ENCODE measurements at regions not wholly inside any gene's neighbourhood (a gene's known extent, or its start where the extent isn't known, plus 50 kb on each side); places are given as distances from the start of the nearest gene placed in this dataset.

- TF ChIP-seq, protein P1, sequence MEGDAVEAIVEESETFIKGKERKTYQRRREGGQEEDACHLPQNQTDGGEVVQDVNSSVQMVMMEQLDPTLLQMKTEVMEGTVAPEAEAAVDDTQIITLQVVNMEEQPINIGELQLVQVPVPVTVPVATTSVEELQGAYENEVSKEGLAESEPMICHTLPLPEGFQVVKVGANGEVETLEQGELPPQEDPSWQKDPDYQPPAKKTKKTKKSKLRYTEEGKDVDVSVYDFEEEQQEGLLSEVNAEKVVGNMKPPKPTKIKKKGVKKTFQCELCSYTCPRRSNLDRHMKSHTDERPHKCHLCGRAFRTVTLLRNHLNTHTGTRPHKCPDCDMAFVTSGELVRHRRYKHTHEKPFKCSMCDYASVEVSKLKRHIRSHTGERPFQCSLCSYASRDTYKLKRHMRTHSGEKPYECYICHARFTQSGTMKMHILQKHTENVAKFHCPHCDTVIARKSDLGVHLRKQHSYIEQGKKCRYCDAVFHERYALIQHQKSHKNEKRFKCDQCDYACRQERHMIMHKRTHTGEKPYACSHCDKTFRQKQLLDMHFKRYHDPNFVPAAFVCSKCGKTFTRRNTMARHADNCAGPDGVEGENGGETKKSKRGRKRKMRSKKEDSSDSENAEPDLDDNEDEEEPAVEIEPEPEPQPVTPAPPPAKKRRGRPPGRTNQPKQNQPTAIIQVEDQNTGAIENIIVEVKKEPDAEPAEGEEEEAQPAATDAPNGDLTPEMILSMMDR (IDR thresholded peaks at IDR 0.05) = no peak
- TF ChIP-seq POLR2A (IDR thresholded peaks at IDR 0.05) = no peak
- TF ChIP-seq EP300 (IDR thresholded peaks at IDR 0.05) = no peak
Observed at GRCh38 chr2:236886456-236886855, 199.2 kb upstream of the COPS8 start.

Data from ovary (tissue), 3 donors.